HG03521 (cell line): ENCODE measurements at regions not wholly inside any gene's neighbourhood (a gene's known extent, or its start where the extent isn't known, plus 50 kb on each side); places are given as distances from the start of the nearest gene placed in this dataset.

Experiments
- ATAC-seq: cut with Tn5 transposase; IDR thresholded peaks from one replicate; pipeline ENCODE4 v1.9.1; 2021; ENCODE audit warnings: mild to moderate bottlenecking, moderate library complexity; ENCODE audit not compliant: unreplicated experiment

DNA sequence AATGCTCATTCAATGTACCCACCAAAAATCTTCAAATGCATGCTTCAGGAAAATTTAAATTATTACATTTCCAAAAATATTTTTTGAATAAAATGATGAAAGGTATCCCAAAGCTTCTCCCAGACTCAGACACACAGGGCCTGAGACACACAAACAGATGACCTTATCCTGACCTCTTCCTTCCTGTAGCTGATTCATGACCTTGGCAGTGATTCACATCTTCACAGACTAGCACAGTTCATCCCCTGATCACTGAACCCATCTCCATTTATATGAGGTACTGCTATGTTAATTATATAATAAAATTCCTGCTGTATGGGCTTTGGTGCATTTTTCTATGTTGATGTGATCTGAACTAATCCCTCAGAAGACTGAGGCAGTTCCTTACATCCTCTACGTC, 265.0 kb upstream of the GLI3 start:
- ATAC-seq, result no peak

DNA sequence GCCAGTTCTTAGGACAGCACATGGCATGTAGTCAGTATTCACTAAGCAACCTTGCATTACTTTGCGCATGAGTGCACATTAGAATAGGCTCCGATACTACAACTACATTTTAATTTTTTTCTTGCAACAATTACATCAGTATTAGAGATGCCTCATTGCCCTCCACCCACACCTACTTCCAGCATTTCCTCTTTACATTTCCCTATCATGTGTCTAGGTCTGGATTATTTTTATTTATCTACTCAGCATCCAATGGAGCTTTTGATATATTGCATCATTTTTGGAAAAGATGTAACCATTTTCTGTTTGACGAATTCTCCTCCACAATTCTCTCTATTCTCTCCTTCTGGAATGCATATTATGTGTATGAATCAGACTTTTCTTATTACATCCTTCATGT, 258.2 kb upstream of the GLI3 start:
- no peak for ATAC-seq

DNA sequence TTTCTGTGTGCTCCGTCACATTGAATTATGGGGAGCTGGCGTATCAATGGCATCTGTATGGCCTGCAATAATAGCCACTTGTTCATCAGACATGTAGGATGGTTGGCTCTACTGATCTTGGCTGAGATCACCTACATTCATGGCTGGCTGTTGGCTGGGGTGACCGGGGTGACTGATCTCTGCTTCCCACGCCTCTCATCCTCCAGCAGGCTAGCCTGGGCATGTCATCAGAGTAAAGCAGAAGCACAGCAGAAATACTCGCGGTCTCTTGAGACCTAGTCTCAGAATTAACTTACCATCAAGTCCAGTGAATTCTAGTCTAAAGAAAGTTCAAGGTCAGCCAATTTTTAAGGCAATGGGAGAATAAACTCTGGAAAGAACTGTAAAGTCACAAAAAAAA, 257.7 kb upstream of the GLI3 start:
- no peak for ATAC-seq

DNA sequence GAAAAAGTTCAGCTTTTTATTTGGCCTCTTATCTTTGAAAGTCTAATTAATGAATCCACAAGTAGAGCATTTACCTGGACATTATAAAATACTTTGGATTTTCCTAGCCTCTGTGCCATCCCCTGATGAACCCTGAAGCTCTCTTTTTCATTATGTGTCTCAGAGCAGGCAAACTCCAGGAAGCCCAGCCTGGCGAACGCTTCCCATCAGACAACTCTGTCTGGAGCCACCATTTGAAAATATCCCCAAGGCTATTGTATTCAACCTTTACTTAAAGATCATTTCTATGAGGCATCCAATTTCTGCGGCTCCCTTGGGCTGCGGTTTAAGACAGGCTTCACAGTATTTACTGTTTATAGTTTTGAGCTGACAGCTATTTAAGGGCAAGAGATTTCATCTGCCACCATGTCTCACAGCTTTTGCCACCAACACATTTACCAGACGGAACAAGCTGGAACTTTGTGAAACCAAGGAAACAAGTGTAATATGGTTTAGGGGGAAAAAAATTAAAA, 257.2 kb upstream of the GLI3 start:
- ATAC-seq, result no peak

DNA sequence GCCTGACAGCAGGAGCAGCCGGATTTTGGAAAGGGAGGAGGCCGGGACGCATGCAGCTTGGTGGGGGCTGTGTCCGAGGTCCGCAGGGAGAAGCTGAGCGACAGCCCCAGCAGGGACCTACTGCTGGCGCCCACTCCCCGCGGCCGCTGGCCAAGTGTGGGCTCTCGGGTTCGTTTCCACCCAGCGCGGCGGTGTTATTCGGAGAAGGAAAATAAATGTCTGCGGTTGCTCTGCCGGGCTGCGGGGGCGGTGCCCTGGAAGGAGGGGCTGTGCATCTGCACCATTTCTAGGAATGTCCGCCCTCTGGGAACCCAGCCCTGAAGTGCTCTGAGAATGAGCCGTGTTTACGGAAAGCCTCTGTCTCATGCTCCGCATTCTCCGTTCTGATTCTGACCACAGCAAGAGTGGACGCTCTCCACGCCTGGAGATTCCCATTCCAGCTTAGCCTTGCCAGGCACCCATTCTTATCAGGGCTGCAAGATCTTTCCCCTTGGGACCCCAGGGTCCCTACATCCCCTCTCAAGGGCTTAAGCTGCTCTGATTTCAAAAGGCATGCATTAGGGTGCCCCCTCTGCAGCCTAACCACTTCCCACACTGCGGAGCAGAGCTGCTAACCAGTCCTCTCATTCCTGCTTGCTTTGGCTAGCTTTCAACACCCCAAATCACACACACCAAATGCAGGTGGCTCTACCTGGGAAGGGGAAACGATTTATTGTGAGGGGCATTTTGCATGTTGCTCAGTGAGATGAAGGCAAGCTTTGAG, 256.6 kb upstream of the GLI3 start:
- ATAC-seq, result no peak

DNA sequence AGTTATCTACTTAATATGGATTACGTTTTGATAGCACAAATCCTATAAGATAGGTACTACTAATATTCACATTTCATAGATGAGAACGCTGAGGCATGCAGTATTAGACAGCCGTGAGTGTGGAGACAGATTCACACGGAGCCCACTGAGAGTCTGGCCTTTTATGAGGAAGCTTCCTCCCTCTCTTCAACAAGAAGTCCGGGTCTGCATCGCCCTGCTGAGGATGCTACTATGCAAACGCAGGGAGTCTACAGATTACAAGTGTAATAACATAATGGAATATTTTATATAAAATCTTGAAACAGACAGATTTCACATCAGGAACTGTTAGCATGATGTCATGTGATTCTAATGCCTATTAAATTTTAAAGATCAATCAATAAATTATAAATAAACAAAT, 255.9 kb upstream of the GLI3 start:
- no peak for ATAC-seq

DNA sequence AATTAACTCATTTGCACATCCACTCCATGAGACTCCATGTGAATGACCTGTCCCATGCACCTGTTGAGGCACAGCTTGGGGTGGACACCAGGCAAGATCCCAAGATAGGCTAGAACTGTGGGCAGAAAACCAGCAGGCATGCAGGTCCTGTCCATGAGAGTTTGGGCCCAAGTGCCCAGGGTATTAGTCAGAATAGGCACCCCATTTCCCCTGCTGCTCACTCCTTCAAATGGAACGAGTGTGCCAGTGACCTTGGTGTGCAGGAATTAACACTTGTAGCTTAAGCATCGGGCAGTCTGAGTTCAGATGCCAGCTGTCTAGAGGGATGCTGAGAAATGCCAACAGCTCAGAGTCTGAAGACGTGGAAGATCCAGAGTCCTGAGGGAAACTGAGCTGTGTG, 254.1 kb upstream of the GLI3 start:
- no peak for ATAC-seq

DNA sequence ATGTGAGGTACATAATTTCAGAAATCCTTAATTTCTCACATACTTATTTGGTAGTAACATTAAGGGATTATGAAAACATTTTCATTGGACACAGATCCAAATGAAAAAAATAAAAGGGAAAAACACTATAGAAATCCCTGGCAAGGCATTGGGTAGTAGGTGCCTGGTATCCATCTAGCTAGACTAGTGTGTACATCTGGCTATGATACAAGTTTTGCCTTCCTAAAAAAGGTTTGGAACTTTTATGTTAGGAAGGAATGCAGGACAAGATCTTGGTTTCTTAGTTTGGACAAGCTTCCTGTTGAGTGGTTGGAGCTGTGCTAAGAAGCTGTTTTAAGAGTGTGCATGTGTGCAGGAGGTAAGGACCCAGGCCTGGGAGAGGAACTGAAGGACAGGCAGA, 252.3 kb upstream of the GLI3 start:
- ATAC-seq, result no peak

DNA sequence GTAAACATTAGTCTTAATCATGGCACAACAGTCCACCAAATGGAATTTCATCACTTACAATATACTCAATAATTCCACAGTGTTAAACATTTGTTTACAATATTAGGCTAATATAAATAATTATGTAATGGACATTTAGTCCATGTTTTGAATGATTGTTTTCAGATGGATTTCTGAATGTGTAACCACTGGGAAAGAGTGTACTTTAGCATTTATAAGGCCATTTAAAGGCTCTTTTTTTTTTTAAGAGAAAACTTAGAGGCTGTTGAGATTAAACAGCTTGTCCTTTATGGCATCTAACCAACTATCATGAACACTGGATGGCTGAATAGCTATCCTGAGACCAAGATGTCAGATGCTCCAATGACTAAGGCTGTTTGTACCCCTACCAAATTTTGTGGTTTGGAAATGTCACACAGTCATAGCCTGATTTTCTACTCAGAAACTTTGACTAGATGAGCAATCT, 248.3 kb upstream of the GLI3 start:
- ATAC-seq, result no peak

DNA sequence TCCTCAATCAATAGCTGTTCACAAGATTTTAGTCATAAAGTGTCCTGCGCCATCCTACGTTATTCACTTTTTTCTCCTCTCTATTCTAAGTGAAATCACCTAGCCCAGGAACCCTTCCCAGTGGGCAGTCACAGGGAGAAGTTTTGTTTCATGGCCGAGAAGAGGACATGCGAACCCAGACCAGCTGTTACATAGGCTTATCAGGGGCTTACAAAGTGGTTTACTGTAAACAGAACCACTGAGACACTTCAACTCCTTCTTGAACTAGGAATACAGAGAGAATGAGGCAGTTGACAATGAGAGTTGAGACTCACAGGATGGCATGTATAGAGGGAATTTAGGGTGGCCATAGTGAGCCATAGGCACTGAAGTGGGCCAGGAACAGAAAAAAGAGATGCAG, 246.9 kb upstream of the GLI3 start:
- ATAC-seq, result no peak

DNA sequence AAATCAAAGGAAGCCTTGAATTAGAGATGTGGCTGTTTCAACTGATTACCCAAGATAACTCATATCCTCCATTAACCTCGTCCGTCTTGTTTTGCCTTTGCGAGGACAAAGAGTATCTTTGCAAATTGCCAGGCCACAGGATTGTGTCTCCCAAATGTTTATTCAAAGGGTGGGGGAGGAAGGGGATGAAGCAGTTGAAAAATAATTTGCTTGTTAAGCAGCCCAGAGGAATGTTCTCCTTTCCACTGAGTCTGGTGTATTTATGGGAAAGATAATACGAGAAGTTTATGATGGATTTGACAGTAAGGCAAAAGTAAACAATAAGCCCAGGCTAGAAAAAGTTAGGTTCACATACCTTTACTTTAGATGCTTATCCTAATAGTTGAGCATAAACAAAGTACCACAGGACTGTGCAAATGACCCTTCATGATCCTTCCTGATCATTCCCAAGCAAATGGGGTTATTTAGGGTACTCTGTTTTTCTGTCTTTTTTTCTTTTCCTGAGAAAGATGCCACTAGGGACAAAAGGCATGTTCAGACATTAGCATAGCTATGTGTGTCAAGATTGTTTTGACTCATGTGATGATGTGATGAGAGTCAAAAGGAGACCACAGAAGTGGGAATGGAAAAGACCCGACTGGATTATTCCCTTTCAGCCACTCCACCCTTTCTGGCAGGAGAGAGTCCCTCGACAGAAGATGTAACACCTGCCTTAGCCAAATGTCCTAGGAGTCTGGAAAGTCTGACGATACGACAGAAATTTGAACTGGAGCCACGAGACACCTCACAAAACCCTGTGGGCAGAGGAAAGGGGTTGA, 243.0 kb upstream of the GLI3 start:
- no peak for ATAC-seq

DNA sequence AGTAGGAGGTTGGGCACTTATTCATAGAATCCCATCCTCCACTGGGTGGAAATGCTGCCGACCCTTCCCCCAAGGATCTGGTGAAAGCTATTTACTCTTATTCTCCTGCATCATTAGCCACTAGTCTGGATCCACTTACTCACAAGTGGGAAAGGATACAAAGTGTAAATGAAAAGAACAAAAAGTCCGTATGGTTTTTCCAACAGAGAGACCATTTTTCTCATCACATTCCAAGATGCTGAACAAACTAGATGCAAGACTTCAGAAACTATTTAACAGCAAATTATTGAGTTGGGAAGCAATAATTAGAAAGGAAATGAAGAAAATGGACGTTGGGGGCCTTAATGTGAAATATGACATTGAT, 242.4 kb upstream of the GLI3 start:
- ATAC-seq, result no peak

DNA sequence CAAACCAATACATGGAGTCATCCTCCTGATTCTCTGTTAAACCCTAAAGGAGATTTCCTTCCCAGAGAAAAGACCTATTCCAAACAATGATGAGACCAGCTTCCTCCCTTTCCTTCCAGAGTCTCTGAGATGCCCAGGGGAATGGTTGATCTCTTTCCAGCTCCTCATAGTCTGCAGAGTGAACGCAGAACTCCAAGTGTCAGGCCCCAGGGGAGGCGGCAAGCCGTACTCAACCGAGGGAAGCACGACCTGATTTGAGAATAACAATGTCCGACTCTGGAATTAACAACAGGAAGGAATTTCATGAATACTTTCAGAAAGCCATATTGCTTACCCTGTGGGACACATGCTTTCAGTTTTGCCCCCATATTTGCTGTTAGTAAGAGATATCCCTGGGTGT, 241.7 kb upstream of the GLI3 start:
- no peak for ATAC-seq

DNA sequence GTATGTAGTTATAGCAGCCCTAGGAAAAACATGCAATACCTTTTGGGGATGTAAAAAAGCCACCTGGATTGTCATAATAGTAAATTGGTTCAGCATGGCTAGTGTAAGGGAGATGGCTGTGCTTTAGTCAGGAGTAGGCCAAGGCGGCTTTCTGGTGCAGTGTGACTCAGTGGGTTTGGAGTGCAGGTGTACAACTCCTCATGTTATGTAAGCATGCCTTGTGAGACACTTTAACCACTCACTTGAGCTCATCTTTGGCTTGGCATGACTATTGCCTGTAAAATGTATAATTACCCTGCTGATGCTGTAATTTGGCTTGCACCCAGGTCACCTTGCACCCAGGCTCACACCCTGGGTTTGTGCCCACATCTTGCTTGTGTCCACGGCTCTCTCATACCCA, 239.2 kb upstream of the GLI3 start:
- no peak for ATAC-seq

DNA sequence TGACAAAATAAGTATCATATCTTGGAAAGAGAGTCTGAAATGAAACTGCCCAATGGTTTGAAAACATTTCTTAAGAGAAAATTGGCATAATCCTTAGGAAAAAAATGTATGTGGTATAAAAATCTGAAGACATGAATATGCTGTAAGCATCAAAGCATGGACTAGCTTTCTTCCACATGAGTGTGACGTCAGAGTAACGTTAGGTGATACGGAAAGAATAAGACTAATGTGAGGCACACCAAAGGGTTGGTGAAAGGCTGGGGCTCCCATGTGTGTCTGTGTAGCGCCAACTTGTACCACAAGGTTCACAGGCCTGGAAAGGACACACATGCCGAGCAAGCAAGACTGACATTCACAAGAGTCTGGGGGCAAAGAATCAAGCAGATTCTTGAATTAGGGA, 238.1 kb upstream of the GLI3 start:
- no peak for ATAC-seq

DNA sequence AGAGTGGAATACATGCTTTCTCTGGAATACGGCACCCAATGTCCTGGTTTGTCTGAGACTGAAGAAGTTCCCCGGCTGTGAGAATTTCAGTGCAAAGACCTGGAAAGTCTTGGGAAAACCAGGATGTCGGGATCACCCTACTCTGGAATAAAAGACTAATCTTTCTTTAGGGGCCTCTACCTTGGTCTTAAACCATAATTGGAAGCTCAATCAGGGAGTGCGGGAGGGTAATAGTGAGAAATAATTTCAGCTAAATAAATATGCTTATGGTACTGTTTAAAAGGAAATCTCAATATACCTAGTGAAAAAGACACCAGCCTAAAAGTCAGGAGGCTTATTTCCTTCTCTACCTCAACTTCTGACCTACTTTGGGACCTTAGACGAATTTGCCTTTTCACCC, 236.1 kb upstream of the GLI3 start:
- no peak for ATAC-seq

DNA sequence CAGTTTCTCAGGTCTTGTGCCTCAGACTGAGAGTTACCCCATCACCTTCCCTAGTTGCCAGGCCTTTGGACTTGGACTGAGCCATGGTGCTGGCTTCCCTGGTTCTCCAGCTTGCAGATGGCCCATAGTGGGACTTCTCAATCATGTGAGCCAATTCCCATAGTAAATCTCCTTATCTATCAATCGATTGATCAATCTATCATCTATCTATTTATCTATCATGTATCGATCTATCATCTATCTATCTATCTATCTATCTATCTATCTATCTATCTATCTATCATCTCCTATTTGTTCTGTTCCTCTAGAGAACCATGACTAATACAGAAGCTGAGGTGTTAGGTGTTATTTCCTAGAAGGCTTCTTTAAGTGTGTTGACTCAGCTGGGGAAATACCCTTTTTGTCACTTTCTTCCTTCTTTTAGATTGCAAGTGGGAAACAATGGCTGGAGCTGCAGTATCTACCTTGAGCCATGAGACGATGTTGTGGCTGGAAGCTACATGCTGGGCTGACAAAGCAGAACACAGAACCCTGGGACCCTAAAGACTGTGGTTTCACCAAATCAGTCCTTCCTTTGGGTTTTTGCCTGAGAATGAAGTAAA, 234.7 kb upstream of the GLI3 start:
- ATAC-seq, result no peak

DNA sequence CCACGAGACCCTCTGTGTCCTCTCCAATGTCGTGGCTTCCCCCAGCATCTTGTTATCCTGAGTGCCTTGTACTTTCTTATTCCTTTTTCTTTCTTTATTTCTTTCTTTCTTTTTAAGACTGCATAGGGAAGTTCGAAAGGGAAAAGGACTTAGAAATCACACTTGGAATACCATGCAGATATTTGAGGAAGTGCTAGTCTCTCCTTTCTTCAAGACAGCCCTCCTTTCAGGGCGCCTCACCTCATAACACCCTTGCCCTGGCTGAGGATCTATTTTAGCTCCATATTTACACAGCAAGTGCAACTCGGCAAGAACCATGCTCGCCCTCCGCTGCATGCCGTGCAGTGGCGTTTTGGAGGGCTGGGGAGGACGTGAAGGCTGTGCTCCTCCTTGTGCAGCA, 232.3 kb upstream of the GLI3 start:
- no peak for ATAC-seq

DNA sequence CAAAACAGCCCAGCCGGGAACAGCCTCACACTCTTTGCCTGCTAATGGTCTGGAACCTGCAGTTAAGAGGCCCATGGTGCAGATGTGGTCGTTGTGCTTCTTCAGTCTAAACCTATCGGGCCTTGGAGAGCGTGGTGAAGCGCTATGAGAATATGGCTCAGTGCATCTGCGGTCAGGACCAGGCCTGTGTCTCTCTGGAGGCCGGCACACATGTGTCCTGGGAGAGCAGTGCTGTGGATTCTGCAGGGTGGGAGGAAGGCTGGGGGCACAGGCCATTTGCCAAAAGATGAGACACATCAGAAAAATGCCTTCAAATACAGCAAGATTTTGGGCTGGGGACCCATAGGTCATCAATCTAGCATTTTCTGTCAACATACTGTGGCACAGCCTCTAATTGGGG, 231.5 kb upstream of the GLI3 start:
- ATAC-seq, result no peak

DNA sequence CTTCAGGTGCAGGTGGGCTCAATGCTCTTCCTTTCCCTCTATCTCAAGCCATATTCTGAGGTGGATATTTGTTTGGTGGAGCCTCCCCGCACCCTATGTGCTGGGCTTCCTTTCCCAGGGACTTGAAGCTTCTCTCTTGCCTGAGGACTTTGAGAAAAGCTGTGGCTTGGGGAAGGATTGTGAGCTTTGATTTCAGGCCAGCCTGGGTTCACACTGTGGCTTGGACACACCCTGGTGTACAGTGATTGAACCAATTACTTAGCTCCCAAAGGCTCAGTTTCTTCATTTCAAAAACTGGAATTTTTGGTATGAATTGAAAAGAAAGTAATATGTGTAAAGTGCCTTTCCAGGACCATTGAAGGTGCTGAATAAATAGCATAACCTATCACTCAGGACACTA, 224.5 kb upstream of the GLI3 start:
- ATAC-seq, result no peak

DNA sequence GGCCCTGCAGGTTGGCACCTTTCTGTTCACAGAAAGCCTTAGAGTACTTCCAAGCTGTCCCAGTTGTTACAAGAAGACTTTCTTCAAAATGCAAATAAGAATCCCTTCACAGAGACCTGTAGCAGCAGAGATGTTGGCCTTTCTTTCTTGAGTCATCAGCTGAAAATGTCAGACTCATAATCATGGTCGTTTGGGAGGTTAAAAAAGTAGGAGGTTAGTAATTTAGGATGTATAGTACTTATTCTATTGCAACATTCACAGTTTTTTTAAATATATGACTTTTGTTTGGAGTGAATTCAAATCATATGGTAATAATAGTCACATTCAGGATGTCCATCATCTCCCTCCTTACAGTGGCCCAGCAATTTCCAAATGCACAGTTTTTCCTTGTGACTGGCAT, 223.9 kb upstream of the GLI3 start:
- ATAC-seq, result no peak

DNA sequence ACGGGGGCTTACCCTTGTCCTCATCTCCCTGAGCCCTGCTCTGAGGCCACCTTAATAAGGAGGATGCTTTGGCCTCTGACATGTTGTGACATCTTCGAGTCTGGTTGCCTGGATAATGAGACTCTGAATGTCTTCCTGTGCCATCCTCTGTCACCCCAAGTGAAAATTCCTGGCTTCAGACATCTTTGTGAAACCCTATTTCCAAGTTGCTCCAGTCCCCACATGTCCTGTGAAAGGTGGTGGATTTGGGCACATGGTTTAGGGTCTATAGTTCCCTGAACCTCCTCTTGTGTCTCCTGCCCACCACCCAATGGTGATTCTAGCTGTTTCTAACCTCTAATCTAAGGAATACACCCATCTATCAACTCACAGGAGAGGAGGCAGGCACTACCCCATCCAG, 223.1 kb upstream of the GLI3 start:
- no peak for ATAC-seq
